ENCODE measurements at regions not wholly inside any gene's neighbourhood (a gene's known extent, or its start where the extent isn't known, plus 50 kb on each side); places are given as distances from the start of the nearest gene placed in this dataset.

DNA sequence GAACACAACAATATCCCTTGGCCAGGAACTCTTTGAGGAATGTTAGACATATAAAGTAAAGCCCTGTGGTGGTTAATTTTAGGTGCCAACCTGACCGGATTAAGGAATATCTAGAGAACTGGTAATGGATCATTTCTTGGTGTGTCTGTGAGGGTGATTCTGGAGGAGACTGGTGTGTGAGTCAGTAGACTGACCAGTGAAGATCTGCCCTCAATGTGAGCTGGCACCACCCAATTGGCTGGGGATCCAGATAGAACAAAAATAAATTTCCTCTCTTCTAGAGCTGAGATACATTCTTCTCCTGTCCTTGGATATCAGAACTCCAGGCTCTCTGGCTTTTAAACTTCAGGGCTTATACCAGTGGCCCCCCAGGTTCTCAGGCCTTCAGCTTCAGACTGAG is 56.2 kb upstream of the TNPO1 start:
- intact Hi-C loops (cut with DNase I; ENCODE audit: low total_unique reads): no loop called here
- 57 to 95% methylated on average over 1 of the region's 1 CpG for WGBS, 2 donors
- TF ChIP-seq POLR2A (IDR thresholded peaks at IDR 0.05): no peak
- TF ChIP-seq CTCF (IDR thresholded peaks at IDR 0.05): no peak
- no peak overlapping the region for H3K4me3 ChIP-seq (ENCODE audit: low read depth, poor library complexity, severe bottlenecking)
- no peak for DNase-seq (ENCODE audit: low spot score in 2 of 2)

DNA sequence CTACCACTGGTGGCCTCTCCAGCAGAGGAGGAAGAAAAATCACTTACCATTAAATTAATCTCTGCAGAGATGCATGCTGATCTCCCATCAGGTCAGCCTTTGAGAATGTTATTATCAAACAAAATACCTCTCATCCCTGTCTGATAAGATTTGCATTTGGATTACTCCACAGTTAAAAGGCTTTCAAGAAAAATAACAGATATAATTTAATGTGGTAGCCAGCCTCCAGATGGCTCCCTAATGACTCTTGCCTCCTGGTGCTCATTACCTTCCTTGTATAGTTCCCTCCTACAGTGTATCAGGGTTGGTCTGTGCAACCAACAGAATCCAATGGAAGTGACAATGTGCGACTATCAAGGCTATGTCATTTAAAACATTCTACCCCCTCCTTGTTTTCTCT is 63.6 kb upstream of the TNPO1 start:
- TF ChIP-seq CTCF (IDR thresholded peaks at IDR 0.05) (no peak), POLR2A (IDR thresholded peaks at IDR 0.05) (no peak)
- 86 to 100% methylated on average over 1 of the region's 1 CpG for WGBS, 2 donors
- intact Hi-C loops (cut with DNase I; ENCODE audit: low total_unique reads): no loop called here
- no peak overlapping the region for H3K4me3 ChIP-seq (ENCODE audit: low read depth, poor library complexity, severe bottlenecking)
- DNase-seq (ENCODE audit: low spot score in 2 of 2): no peak

DNA sequence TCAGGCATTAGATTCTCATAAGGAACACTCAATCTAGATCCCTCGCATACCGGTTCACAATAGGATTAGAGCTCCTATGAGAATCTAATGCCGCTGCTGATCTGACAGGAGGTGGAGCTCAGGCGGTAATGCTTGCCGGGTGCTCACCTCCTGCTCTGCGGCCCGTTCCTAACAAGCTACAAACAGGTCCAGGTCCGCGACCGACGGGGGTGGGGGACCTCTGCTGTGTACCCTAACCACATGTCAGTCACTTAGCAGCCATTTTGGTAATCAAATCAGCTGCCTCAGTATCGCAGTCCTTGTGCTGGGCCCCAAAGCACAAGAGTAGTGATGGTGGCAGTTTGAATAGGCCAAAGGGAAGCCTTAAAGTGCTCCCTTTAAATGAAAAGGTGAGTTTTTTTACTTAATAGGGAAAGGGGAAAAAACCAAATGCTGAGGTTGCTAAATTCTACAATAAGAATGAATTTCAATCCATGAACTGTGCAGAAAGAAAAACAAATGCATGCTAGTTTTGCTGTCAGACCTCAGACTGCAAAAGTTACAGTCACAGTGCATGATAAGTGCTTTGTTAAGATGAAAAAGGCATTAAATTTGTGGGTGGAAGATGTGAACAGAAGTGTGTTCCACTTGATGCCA is 67.0 kb upstream of the TNPO1 start:
- intact Hi-C loops (cut with DNase I; ENCODE audit: low total_unique reads): no loop called here
- no peak for TF ChIP-seq POLR2A (IDR thresholded peaks at IDR 0.05)
- TF ChIP-seq CTCF (IDR thresholded peaks at IDR 0.05): no peak
- DNase-seq (ENCODE audit: low spot score in 2 of 2): no peak
- WGBS, 2 donors: 92 to 95% methylated on average over 12 of the region's 12 CpGs
- no peak overlapping the region for H3K4me3 ChIP-seq (ENCODE audit: low read depth, poor library complexity, severe bottlenecking)

- no peak overlapping the region for H3K4me3 ChIP-seq (ENCODE audit: low read depth, poor library complexity, severe bottlenecking)
- intact Hi-C loops (cut with DNase I; ENCODE audit: low total_unique reads): no loop called here
- TF ChIP-seq POLR2A (IDR thresholded peaks at IDR 0.05) (no peak), CTCF (IDR thresholded peaks at IDR 0.05) (no peak)
- 82 to 93% methylated on average over 1 of the region's 1 CpG for WGBS, 2 donors
- no peak for DNase-seq (ENCODE audit: low spot score in 2 of 2)
Observed at GRCh38 chr5:72747826-72748225, 68.6 kb upstream of the TNPO1 start.

GRCh38 chr5:72746736-72747135 is 69.7 kb upstream of the TNPO1 start:
- H3K4me3 ChIP-seq (ENCODE audit: low read depth, poor library complexity, severe bottlenecking): no peak overlapping the region
- intact Hi-C loops (cut with DNase I; ENCODE audit: low total_unique reads): no loop called here
- DNase-seq (ENCODE audit: low spot score in 2 of 2): no peak
- WGBS, 2 donors: 92 to 96% methylated on average over 5 of the region's 5 CpGs
- TF ChIP-seq CTCF (IDR thresholded peaks at IDR 0.05) (no peak), POLR2A (IDR thresholded peaks at IDR 0.05) (no peak)

DNA sequence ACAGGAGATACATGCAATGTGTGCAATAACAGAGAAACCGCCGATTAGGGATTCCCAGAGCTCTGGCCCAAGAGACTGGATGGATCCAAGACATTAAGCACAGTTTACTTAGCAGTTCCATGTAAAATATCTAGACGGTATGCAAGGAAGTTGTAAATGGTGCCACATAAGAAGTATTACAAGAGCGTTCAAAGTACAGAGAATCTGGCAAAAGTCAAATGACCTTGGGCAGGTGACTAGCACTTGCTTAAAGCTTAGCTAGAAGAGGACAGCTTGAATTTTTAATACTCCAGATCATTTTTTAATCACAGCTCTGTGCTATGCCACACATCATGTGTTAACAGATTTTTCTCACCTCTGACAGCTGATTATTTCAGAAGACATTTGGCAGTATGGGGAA is 72.3 kb upstream of the TNPO1 start:
- no peak for DNase-seq (ENCODE audit: low spot score in 2 of 2)
- intact Hi-C loops (cut with DNase I; ENCODE audit: low total_unique reads): no loop called here
- no peak overlapping the region for H3K4me3 ChIP-seq (ENCODE audit: low read depth, poor library complexity, severe bottlenecking)
- WGBS, 2 donors: 95 to 96% methylated on average over 4 of the region's 4 CpGs
- no peak for TF ChIP-seq CTCF (IDR thresholded peaks at IDR 0.05)
- TF ChIP-seq POLR2A (IDR thresholded peaks at IDR 0.05): no peak

All from lower leg skin (tissue), 4 donors.